NCI-H1930 (cell line): ENCODE measurements at regions not wholly inside any gene's neighbourhood (a gene's known extent, or its start where the extent isn't known, plus 50 kb on each side); places are given as distances from the start of the nearest gene placed in this dataset.

ENCODE experiments used
- DNase-seq, 2 experiments: peaks; one replicate each; lab custom pipeline; 2025; lab: John Stamatoyannopoulos, UW

GRCh38 chr4:181559637-181560036 is 683.6 kb upstream of the TENM3 start:
- no peak for DNase-seq

- DNase-seq = no peak
Measured at GRCh38 chr4:181562399-181562798, 680.8 kb upstream of the TENM3 start.

GRCh38 chr4:181564625-181565024 is 678.6 kb upstream of the TENM3 start:
- no peak for DNase-seq

GRCh38 chr4:181566490-181566889 is 676.7 kb upstream of the TENM3 start:
- DNase-seq = no peak

GRCh38 chr4:181569553-181569952 is 673.6 kb upstream of the TENM3 start:
- no peak for DNase-seq

GRCh38 chr4:181578911-181579310 is 664.3 kb upstream of the TENM3 start:
- DNase-seq = no peak

GRCh38 chr4:181579486-181579885 is 663.7 kb upstream of the TENM3 start:
- DNase-seq = no peak

- no peak for DNase-seq
Measured at GRCh38 chr4:181581983-181582382, 661.2 kb upstream of the TENM3 start.

GRCh38 chr4:181582595-181582994 is 660.6 kb upstream of the TENM3 start:
- no peak for DNase-seq

GRCh38 chr4:181588733-181589302 is 654.4 kb upstream of the TENM3 start:
- DNase-seq = no peak

GRCh38 chr4:181592221-181592745 is 650.9 kb upstream of the TENM3 start:
- DNase-seq = no peak

GRCh38 chr4:181593703-181594102 is 649.5 kb upstream of the TENM3 start:
- DNase-seq = no peak

GRCh38 chr4:181594188-181594587 is 649.0 kb upstream of the TENM3 start:
- DNase-seq = no peak

GRCh38 chr4:181595716-181596115 is 647.5 kb upstream of the TENM3 start:
- no peak for DNase-seq

GRCh38 chr4:181597766-181598165 is 645.4 kb upstream of the TENM3 start:
- no peak for DNase-seq

- DNase-seq = peak; percentile 78 to 84
Measured at GRCh38 chr4:181599134-181599533, 644.1 kb upstream of the TENM3 start.

- no peak for DNase-seq
Measured at GRCh38 chr4:181601103-181601502, 642.1 kb upstream of the TENM3 start.

GRCh38 chr4:181604546-181604945 is 638.7 kb upstream of the TENM3 start:
- no peak for DNase-seq

- DNase-seq = no peak
Measured at GRCh38 chr4:181606300-181606699, 636.9 kb upstream of the TENM3 start.

- DNase-seq = no peak
Measured at GRCh38 chr4:181608181-181608580, 635.0 kb upstream of the TENM3 start.

- DNase-seq = no peak
Measured at GRCh38 chr4:181611033-181611711, 632.0 kb upstream of the TENM3 start.

GRCh38 chr4:181611946-181612600 is 631.1 kb upstream of the TENM3 start:
- DNase-seq = no peak

GRCh38 chr4:181613200-181613599 is 630.0 kb upstream of the TENM3 start:
- DNase-seq = no peak
